Body of pancreas (tissue), 4 donors: ENCODE measurements at regions not wholly inside any gene's neighbourhood (a gene's known extent, or its start where the extent isn't known, plus 50 kb on each side); places are given as distances from the start of the nearest gene placed in this dataset.

Source experiments
- CTCF ChIP-seq, 7 experiments: fragments of 450-650 bp in 4 of 7; fragments of 200-600 bp in 3 of 7; sonication (generic) in 3 of 7; IDR thresholded peaks; one replicate each; pipeline ENCODE4 v1.5.1; 2016 to 2019; ENCODE audit warnings: antibody characterized with exemption in 7 of 7
- POLR2A ChIP-seq, 3 donors: fragments of 450-650 bp; IDR thresholded peaks; one replicate each; pipeline ENCODE4 v1.6.1; 2016; ENCODE audit warnings: antibody characterized with exemption in 3 of 3, mild to moderate bottlenecking in 2 of 3

- TF ChIP-seq CTCF (IDR thresholded peaks at IDR 0.05) (no peak), POLR2A (IDR thresholded peaks at IDR 0.05) (no peak)
Observed at GRCh38 chr20:50299325-50299629, 108.6 kb downstream of the CEBPB start.
